Osteoblast (primary cell): ENCODE measurements at regions not wholly inside any gene's neighbourhood (a gene's known extent, or its start where the extent isn't known, plus 50 kb on each side); places are given as distances from the start of the nearest gene placed in this dataset.
A peak's percentile ranks its signal among the peaks of the same experiment; 100 is the strongest.

Source experiments
- DNase-seq: peaks from one replicate; pipeline ENCODE4 v3.0.0; 2011; ENCODE audit warnings: low spot score, mixed read lengths; ENCODE audit not compliant: insufficient read length; ENCODE audit errors: missing footprints
- H2AFZ ChIP-seq: 2 replicates; pipeline ENCODE4 v1.6.0; 2011; ENCODE audit warnings: mild to moderate bottlenecking, low read length
- H3K27ac ChIP-seq: 2 replicates; pipeline ENCODE4 v1.5.1; 2011; ENCODE audit warnings: mild to moderate bottlenecking, low read depth, low read length, moderate library complexity
- H3K27me3 ChIP-seq: 2 replicates; pipeline ENCODE4 v1.6.0; 2012; ENCODE audit warnings: mild to moderate bottlenecking, control low read depth, inconsistent platforms, low read length, moderate library complexity; ENCODE audit not compliant: insufficient read depth
- H3K36me3 ChIP-seq: 2 replicates; pipeline ENCODE4 v1.5.1; 2011; ENCODE audit warnings: mild to moderate bottlenecking, low read length, control low read depth, moderate library complexity; ENCODE audit not compliant: insufficient read depth
- H3K4me1 ChIP-seq: 2 replicates; pipeline ENCODE4 v1.5.1; 2011; ENCODE audit warnings: mild to moderate bottlenecking, low read length, control low read depth, moderate library complexity; ENCODE audit not compliant: insufficient read depth
- H3K4me2 ChIP-seq: 2 replicates; pipeline ENCODE4 v1.6.0; 2011; ENCODE audit warnings: mild to moderate bottlenecking, low read length; ENCODE audit not compliant: insufficient read depth
- H3K4me3 ChIP-seq: fragments of 200-600 bp; sonication (generic); 3 replicates; pipeline ENCODE4 v1.5.1; 2012; ENCODE audit warnings: mild to moderate bottlenecking, low read length, inconsistent platforms; ENCODE audit not compliant: insufficient read depth
- H3K79me2 ChIP-seq: 2 replicates; pipeline ENCODE4 v1.6.0; 2012; ENCODE audit warnings: mild to moderate bottlenecking, low read length, control low read depth, inconsistent platforms; ENCODE audit not compliant: insufficient read depth
- H3K9me3 ChIP-seq: 2 replicates; pipeline ENCODE4 v1.5.1; 2011; ENCODE audit warnings: low read depth, low read length, control low read depth
- H4K20me1 ChIP-seq: 2 replicates; pipeline ENCODE4 v1.6.0; 2012; ENCODE audit warnings: mild to moderate bottlenecking, low read length, control low read depth; ENCODE audit not compliant: insufficient read depth
- TF ChIP-seq, protein P1 (sequence below): IDR thresholded peaks from 2 replicates; pipeline ENCODE4 v1.5.1; 2011; ENCODE audit warnings: mild to moderate bottlenecking, low read depth, low read length, moderate library complexity; ENCODE audit errors: extremely low read depth

DNA sequence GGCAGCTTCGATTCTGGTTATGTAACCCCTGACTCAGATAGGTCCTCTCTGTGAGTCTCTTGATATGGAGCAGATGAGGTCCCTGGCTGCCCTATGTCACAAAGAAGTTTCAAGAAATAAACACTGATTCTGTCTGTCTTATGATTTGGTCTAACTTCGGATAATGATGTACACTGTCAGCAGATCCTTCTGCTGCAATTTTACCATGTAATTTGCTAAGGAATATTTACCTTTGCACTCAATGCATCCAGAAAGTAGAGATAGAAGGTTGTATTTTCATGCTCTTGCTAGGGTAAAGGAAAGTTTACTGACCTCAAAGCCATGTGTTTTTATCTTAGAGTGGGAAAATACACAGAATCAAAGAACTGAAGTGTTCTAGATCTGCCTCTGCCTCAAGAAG is 98.2 kb downstream of the KLF5 start:
- H3K4me1 ChIP-seq = peaks cover 3% of the 10 kb centered on the region
- no peaks in the 10 kb centered on the region for H3K79me2 ChIP-seq
- DNase-seq = no peak

DNA sequence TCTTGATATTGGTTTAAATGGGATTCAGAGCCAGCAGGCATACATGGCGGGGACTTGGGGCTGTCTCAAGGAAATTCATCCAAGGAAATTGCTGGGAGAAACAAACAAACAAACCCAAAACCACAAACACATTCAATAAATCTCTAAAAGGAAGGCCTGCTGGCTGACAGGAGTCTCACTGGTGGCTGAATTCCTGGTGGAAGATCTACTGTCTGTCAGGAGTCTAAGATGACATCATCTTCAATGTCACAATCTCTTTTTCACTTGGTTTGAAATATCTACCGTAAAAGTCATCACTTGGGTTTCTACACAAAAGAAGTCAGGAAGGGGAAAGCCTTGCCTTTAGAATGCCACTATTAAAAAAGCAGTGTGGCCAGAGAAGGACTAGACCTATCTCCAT is 87.9 kb downstream of the KLF5 start:
- Histone ChIP-seq H4K20me1 (no peaks in the 10 kb centered on the region), H3K4me2 (no peak overlapping the region), H3K4me1 (peaks cover 1% of the 10 kb centered on the region), H3K79me2 (no peaks in the 10 kb centered on the region), H3K4me3 (no peak overlapping the region), H2AFZ (peak overlapping the region; percentile 15), H3K27me3 (no peaks in the 10 kb centered on the region), H3K36me3 (no peaks in the 10 kb centered on the region), H3K9me3 (no peaks in the 10 kb centered on the region), H3K27ac (no peak overlapping the region)
- peak; percentile 39 for DNase-seq
- TF ChIP-seq, protein P1, sequence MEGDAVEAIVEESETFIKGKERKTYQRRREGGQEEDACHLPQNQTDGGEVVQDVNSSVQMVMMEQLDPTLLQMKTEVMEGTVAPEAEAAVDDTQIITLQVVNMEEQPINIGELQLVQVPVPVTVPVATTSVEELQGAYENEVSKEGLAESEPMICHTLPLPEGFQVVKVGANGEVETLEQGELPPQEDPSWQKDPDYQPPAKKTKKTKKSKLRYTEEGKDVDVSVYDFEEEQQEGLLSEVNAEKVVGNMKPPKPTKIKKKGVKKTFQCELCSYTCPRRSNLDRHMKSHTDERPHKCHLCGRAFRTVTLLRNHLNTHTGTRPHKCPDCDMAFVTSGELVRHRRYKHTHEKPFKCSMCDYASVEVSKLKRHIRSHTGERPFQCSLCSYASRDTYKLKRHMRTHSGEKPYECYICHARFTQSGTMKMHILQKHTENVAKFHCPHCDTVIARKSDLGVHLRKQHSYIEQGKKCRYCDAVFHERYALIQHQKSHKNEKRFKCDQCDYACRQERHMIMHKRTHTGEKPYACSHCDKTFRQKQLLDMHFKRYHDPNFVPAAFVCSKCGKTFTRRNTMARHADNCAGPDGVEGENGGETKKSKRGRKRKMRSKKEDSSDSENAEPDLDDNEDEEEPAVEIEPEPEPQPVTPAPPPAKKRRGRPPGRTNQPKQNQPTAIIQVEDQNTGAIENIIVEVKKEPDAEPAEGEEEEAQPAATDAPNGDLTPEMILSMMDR = no peak

More for the DNA sequence above, 98.2 kb downstream of the KLF5 start:
- no peaks in the 10 kb centered on the region for H3K27me3 ChIP-seq
- H3K4me3 ChIP-seq = no peak overlapping the region
- no peak overlapping the region for H3K4me2 ChIP-seq
- no peaks in the 10 kb centered on the region for H3K9me3 ChIP-seq
- no peak overlapping the region for H3K27ac ChIP-seq
- TF ChIP-seq, protein P1 = no peak
- H4K20me1 ChIP-seq = no peaks in the 10 kb centered on the region
- H3K36me3 ChIP-seq = no peaks in the 10 kb centered on the region
- H2AFZ ChIP-seq = no peak overlapping the region

DNA sequence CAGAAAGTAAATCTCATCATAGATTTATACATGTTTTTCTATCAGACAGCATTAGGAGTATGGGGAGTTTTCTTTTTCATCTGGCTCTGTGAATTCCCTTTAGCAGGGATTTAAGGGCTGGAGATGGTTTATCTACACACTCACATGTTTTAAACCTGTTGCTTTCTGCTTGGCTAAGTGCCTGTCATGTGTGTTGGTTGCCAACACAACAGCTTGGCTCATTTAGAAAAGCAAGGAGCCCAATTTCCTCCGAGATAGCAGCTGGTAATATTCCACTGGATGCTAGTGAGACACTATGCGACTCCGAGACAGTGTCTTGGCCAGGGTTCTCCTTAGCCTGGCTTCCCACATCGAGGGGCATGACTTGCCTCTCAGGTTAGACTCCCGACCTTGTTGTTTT is 83.3 kb downstream of the KLF5 start:
- Histone ChIP-seq H3K4me1 (peaks cover 18% of the 10 kb centered on the region), H3K9me3 (no peaks in the 10 kb centered on the region), H3K27me3 (no peaks in the 10 kb centered on the region), H3K27ac (no peak overlapping the region), H3K4me3 (no peak overlapping the region), H3K36me3 (no peaks in the 10 kb centered on the region), H3K4me2 (no peak overlapping the region), H2AFZ (no peak overlapping the region), H4K20me1 (no peaks in the 10 kb centered on the region), H3K79me2 (no peaks in the 10 kb centered on the region)
- TF ChIP-seq, protein P1 = no peak
- DNase-seq = no peak

DNA sequence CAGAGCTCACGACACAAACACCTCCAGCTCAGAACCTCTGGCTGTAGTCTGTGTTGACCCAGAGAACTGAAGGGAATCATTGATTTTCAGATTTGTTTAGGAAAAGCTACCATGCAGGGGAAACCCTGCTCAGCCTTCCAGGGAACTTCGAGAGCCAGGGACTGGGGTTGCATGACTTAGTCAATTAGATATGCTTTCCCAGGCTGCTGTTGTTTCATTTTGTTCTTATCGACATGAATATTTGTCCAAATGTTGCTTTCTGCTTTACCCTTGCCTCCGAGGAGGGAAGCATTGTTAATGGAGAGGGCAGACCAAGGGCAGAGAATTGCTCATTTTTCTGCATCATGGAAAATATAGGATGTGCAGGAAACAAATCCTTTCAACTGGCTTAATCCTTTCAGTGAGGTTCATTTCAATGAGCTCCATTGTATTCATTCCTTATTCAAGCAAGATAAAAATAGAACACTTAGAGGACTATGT is 82.5 kb downstream of the KLF5 start:
- Histone ChIP-seq H3K4me3 (peak overlapping the region; percentile 41), H3K27me3 (no peaks in the 10 kb centered on the region), H3K9me3 (no peaks in the 10 kb centered on the region), H3K79me2 (no peaks in the 10 kb centered on the region), H3K36me3 (no peaks in the 10 kb centered on the region), H3K4me2 (peak overlapping the region; percentile 28), H3K27ac (no peak overlapping the region), H3K4me1 (peaks cover 18% of the 10 kb centered on the region), H2AFZ (peak overlapping the region; percentile 13), H4K20me1 (no peaks in the 10 kb centered on the region)
- TF ChIP-seq, protein P1 = no peak
- peak; percentile 44 for DNase-seq
